ENCODE measurements at regions not wholly inside any gene's neighbourhood (a gene's known extent, or its start where the extent isn't known, plus 50 kb on each side); places are given as distances from the start of the nearest gene placed in this dataset.

- POLR2A ChIA-PET = no interaction called here
- in situ Hi-C loops (cut with MboI) = no loop called here
Measured at GRCh38 chr4:96009427-96010119, 169.7 kb downstream of the PDHA2 start.

More at GRCh38 chr4:96009427-96010119, 169.7 kb downstream of the PDHA2 start:
- Histone ChIP-seq H3K9ac (ENCODE audit: control insufficient read depth, insufficient read depth, low read length) (no peak overlapping the region), H3K27me3 (replicated peaks in 1 of 2; ENCODE audit: control insufficient read depth in 2 of 2, insufficient read depth in 2 of 2, low read length in 1 of 2) (no peaks in the 10 kb centered on the region), H2AFZ (ENCODE audit: control insufficient read depth, low read depth, low read length) (no peak overlapping the region), H3K4me2 (ENCODE audit: control insufficient read depth, insufficient read depth) (no peak overlapping the region), H3K79me2 (ENCODE audit: control insufficient read depth, insufficient read depth, low read length) (no peaks in the 10 kb centered on the region), H4K20me1 (ENCODE audit: control insufficient read depth, insufficient read depth) (no peaks in the 10 kb centered on the region), H3K36me3 (ENCODE audit: control insufficient read depth in 2 of 2, insufficient read depth in 2 of 2, low read length in 1 of 2) (no peaks in the 10 kb centered on the region), H3K4me1 (ENCODE audit: control insufficient read depth, insufficient read depth, low read length) (no peaks in the 10 kb centered on the region), H3K4me3 (no peak overlapping the region), H3K9me3 (replicated peaks; ENCODE audit: control insufficient read depth, insufficient read depth, low read length) (no peaks in the 10 kb centered on the region), H3K27ac (ENCODE audit: control insufficient read depth, insufficient read depth) (no peak overlapping the region)
- TF ChIP-seq BMI1 (IDR thresholded peaks at IDR 0.05; ENCODE audit: borderline replicate concordance) = no peak
- no peak for TF ChIP-seq REST (IDR thresholded peaks at IDR 0.05; ENCODE audit: low read depth, low read length)
- no peak for TF ChIP-seq TBL1XR1 (IDR thresholded peaks at IDR 0.05; ENCODE audit: low read depth, low read length)
- TF ChIP-seq NFYB (IDR thresholded peaks at IDR 0.05; ENCODE audit: insufficient read depth, low read depth, low read length) = no peak
- no peak for TF ChIP-seq WRNIP1 (IDR thresholded peaks at IDR 0.05; ENCODE audit: borderline replicate concordance, low read depth, low read length)
- no peak for TF ChIP-seq POLR2A (IDR thresholded peaks at IDR 0.05; ENCODE audit: low read depth, low read length)
- TF ChIP-seq NFIC (IDR thresholded peaks at IDR 0.05; ENCODE audit: low read depth, low read length) = no peak
- no peak for TF ChIP-seq CREB1 (IDR thresholded peaks at IDR 0.05; ENCODE audit: low read depth)
- TF ChIP-seq TARDBP (IDR thresholded peaks at IDR 0.05; ENCODE audit: borderline replicate concordance) = no peak
- RAD21 ChIA-PET (ENCODE audit: unreplicated experiment) = no interaction called here
- no TSS peak for BruUV-seq (replicated peaks)
- DNase-seq (ENCODE audit: low read depth, low spot score) = no peak
- 0% methylated on average over 1 of the region's 1 CpG for WGBS (ENCODE audit: insufficient coverage, insufficient replicate concordance, low lambda C conversion rate, missing lambda C conversion rate)
- SMC1A ChIA-PET (ENCODE audit: uncharacterized antibody, unreplicated experiment) = no interaction called here
- CTCF ChIA-PET = no interaction called here
- intact Hi-C loops (cut with micrococcal nuclease; ENCODE audit: unreplicated experiment) = no loop called here
- no peak for FAIRE-seq
- no peak for ATAC-seq

Data from GM12878 (cell line).